GM23248 (cell line): ENCODE measurements at regions not wholly inside any gene's neighbourhood (a gene's known extent, or its start where the extent isn't known, plus 50 kb on each side); places are given as distances from the start of the nearest gene placed in this dataset.

Experiments used
- EZH2 ChIP-seq: fragments of 200-600 bp; sonication (generic); IDR thresholded peaks from 2 replicates; pipeline ENCODE4 v1.6.1; 2018; ENCODE audit warnings: antibody characterized with exemption, mild to moderate bottlenecking; ENCODE audit not compliant: insufficient read depth, poor library complexity, severe bottlenecking
- EZH2phosphoT487 ChIP-seq: fragments of 200-600 bp; sonication (generic); IDR thresholded peaks from 2 replicates; pipeline ENCODE4 v1.6.1; 2018; ENCODE audit warnings: antibody characterized with exemption, moderate library complexity, mild to moderate bottlenecking, low read depth; ENCODE audit not compliant: insufficient read depth

DNA sequence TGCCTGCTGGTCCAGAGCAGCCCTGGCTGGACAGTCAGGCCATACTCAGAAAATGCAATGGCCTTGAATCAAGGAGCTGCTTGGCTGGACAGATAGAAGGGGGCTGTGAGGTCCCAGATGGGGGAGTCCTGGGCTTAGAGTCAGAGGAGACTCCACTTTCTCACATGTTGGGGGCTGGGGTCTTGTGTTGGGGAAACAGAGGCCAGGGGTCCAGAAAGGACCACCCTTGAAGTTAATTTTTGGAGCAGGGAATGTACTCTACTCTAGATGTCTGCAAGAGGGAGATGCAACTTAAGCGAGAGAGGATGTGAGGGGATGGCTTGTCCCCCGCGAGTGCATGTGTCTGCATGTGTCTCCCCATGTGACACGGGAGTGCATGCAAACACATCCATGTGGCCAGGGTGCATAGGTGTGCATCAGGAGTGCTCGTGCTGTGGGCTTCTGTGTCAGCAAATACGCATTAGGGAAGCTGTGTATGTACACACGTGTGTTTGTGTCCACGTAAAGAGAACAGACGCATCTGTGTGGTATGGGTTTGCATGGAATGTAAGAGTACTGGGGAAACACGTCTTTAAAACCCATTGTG lies 303.2 kb downstream of the MYCN start:
- TF ChIP-seq EZH2phosphoT487 = no peak
- no peak for TF ChIP-seq EZH2
